PC-3 (cell line): ENCODE measurements at regions not wholly inside any gene's neighbourhood (a gene's known extent, or its start where the extent isn't known, plus 50 kb on each side); places are given as distances from the start of the nearest gene placed in this dataset.

Source experiments
- CTCF ChIP-seq: fragments of 300-600 bp; sonication (generic); conservative IDR thresholded peaks from 2 replicates; pipeline ENCODE4 v1.5.1; 2017; ENCODE audit warnings: antibody characterized with exemption, low read depth, mild to moderate bottlenecking, low read length
- EZH2 ChIP-seq: fragments of 300-600 bp; sonication (generic); IDR thresholded peaks from one replicate; pipeline ENCODE4 v1.6.1; 2017; ENCODE audit warnings: antibody characterized with exemption, mild to moderate bottlenecking, low read length; ENCODE audit not compliant: unreplicated experiment
- EZH2phosphoT487 ChIP-seq: fragments of 300-600 bp; sonication (generic); IDR thresholded peaks from 2 replicates; pipeline ENCODE4 v1.6.1; 2018; ENCODE audit warnings: mild to moderate bottlenecking, antibody characterized with exemption, low read length, borderline replicate concordance

- TF ChIP-seq CTCF, result no peak
- no peak for TF ChIP-seq EZH2phosphoT487
- TF ChIP-seq EZH2, result no peak
These were observed 134.6 kb upstream of the KLHL29 start for GRCh38 chr2:23250371-23250770.
